Left ventricle myocardium inferior (tissue), 1 donor: ENCODE measurements at regions not wholly inside any gene's neighbourhood (a gene's known extent, or its start where the extent isn't known, plus 50 kb on each side); places are given as distances from the start of the nearest gene placed in this dataset.

Experiments used
- DNase-seq: peaks from one replicate; pipeline ENCODE4 v3.0.0-alpha.2; 2020
- H3K27ac ChIP-seq: fragments of 200-600 bp; replicated peaks from 2 replicates; pipeline ENCODE4 v1.8.0; 2021
- H3K27me3 ChIP-seq: fragments of 200-600 bp; 2 replicates; pipeline ENCODE4 v1.8.0; 2021; ENCODE audit warnings: low read depth
- H3K36me3 ChIP-seq: fragments of 200-600 bp; 2 replicates; pipeline ENCODE4 v1.8.0; 2021
- H3K4me1 ChIP-seq: fragments of 200-600 bp; 2 replicates; pipeline ENCODE4 v1.8.0; 2021
- H3K4me3 ChIP-seq: fragments of 200-600 bp; 2 replicates; pipeline ENCODE4 v1.8.0; 2021; ENCODE audit warnings: mild to moderate bottlenecking, moderate library complexity
- H3K9me3 ChIP-seq: fragments of 200-600 bp; replicated peaks from 2 replicates; pipeline ENCODE4 v1.8.0; 2021
- CTCF ChIP-seq: fragments of 200-600 bp; IDR thresholded peaks from 2 replicates; pipeline ENCODE4 v1.8.0; 2021; ENCODE audit warnings: antibody characterized with exemption, mild to moderate bottlenecking, borderline replicate concordance
- intact Hi-C: fragments of 100-400 bp; cut with micrococcal nuclease; formaldehyde crosslinking; loops from one replicate; pipeline ENCODE4 v1.11.0; 2022
- donor health status: DM: no; HTN: yes; CAD: no; lungs with severe emphysema.

- Histone ChIP-seq H3K36me3 (no peaks in the 10 kb centered on the region), H3K27me3 (no peaks in the 10 kb centered on the region), H3K4me3 (no peak overlapping the region), H3K27ac (no peak overlapping the region), H3K4me1 (no peaks in the 10 kb centered on the region), H3K9me3 (peaks cover 12% of the 10 kb centered on the region)
- DNase-seq: no peak
- no peak for TF ChIP-seq CTCF
- intact Hi-C loops: no loop called here
These were observed 250.0 kb downstream of the NXPE2 start for GRCh38 chr11:114928260-114928870.

- peaks cover 22% of the 10 kb centered on the region for H3K9me3 ChIP-seq
- TF ChIP-seq CTCF: no peak
- H3K4me1 ChIP-seq: no peaks in the 10 kb centered on the region
- no peak overlapping the region for H3K27ac ChIP-seq
- DNase-seq: no peak
- H3K4me3 ChIP-seq: no peak overlapping the region
- intact Hi-C loops: no loop called here
- H3K27me3 ChIP-seq: no peaks in the 10 kb centered on the region
- H3K36me3 ChIP-seq: no peaks in the 10 kb centered on the region
These were observed 251.1 kb downstream of the NXPE2 start for GRCh38 chr11:114929351-114930000.

- no peak for DNase-seq
- peaks cover 23% of the 10 kb centered on the region for H3K9me3 ChIP-seq
- no peak overlapping the region for H3K4me3 ChIP-seq
- no peak for TF ChIP-seq CTCF
- H3K27ac ChIP-seq: no peak overlapping the region
- intact Hi-C loops: no loop called here
- no peaks in the 10 kb centered on the region for H3K4me1 ChIP-seq
- H3K36me3 ChIP-seq: no peaks in the 10 kb centered on the region
- no peaks in the 10 kb centered on the region for H3K27me3 ChIP-seq
These were observed 260.5 kb downstream of the NXPE2 start for GRCh38 chr11:114938799-114939198.

- Histone ChIP-seq H3K4me1 (no peaks in the 10 kb centered on the region), H3K27ac (no peak overlapping the region), H3K36me3 (no peaks in the 10 kb centered on the region), H3K4me3 (no peak overlapping the region), H3K27me3 (no peaks in the 10 kb centered on the region), H3K9me3 (peaks cover 23% of the 10 kb centered on the region)
- DNase-seq: no peak
- no peak for TF ChIP-seq CTCF
- intact Hi-C loops: no loop called here
These were observed 263.9 kb downstream of the NXPE2 start for GRCh38 chr11:114942207-114942606.

- Histone ChIP-seq H3K27ac (no peak overlapping the region), H3K4me1 (no peaks in the 10 kb centered on the region), H3K36me3 (no peaks in the 10 kb centered on the region), H3K27me3 (no peaks in the 10 kb centered on the region), H3K4me3 (no peak overlapping the region), H3K9me3 (peaks cover 11% of the 10 kb centered on the region)
- no peak for TF ChIP-seq CTCF
- no peak for DNase-seq
- intact Hi-C loops: no loop called here
These were observed 271.5 kb downstream of the NXPE2 start for GRCh38 chr11:114949614-114950351.
